ENCODE measurements at regions not wholly inside any gene's neighbourhood (a gene's known extent, or its start where the extent isn't known, plus 50 kb on each side); places are given as distances from the start of the nearest gene placed in this dataset.

- TF ChIP-seq EZH2 (IDR thresholded peaks at IDR 0.05; ENCODE audit: insufficient read depth, poor library complexity, severe bottlenecking) (no peak), EZH2phosphoT487 (IDR thresholded peaks at IDR 0.05; ENCODE audit: insufficient read depth, low read depth) (no peak)
These were observed 420.9 kb upstream of the CAMK1G start for GRCh38 chr1:209162651-209163050.
